ENCODE measurements at regions not wholly inside any gene's neighbourhood (a gene's known extent, or its start where the extent isn't known, plus 50 kb on each side); places are given as distances from the start of the nearest gene placed in this dataset.

GRCh38 chr2:193334401-193334800, 1139.7 kb upstream of the TMEFF2 start (continued):
- TF ChIP-seq CEBPB (IDR thresholded peaks at IDR 0.05; ENCODE audit: low read depth, low read length) (no peak), TAF7 (optimal IDR thresholded peaks at IDR 0.05; ENCODE audit: borderline replicate concordance, low read depth, low read length) (no peak), MAX (IDR thresholded peaks at IDR 0.05) (no peak)
